ENCODE measurements at regions not wholly inside any gene's neighbourhood (a gene's known extent, or its start where the extent isn't known, plus 50 kb on each side); places are given as distances from the start of the nearest gene placed in this dataset.

GRCh38 chr2:35788543-35788942 is 567.0 kb upstream of the CRIM1 start:
- no peaks in the 10 kb centered on the region for H3K36me3 ChIP-seq (ENCODE audit: insufficient read depth, low read length)
- TF ChIP-seq CTCF (conservative IDR thresholded peaks at IDR 0.05; ENCODE audit: low read length) (no peak), EZH2phosphoT487 (IDR thresholded peaks at IDR 0.05; ENCODE audit: borderline replicate concordance) (no peak)
- H3K4me3 ChIP-seq (ENCODE audit: low read length, poor library complexity, severe bottlenecking) = no peak overlapping the region
- H2AFZ ChIP-seq (ENCODE audit: low read length) = no peak overlapping the region
- no peaks in the 10 kb centered on the region for H3K4me1 ChIP-seq (ENCODE audit: insufficient read depth, low read length, poor library complexity, severe bottlenecking)
- no peak overlapping the region for H3K9ac ChIP-seq (ENCODE audit: low read depth, low read length, poor library complexity, severe bottlenecking)
- H3K9me2 ChIP-seq (replicated peaks; ENCODE audit: low read depth, low read length) = no peaks in the 10 kb centered on the region
- no peaks in the 10 kb centered on the region for H3K79me2 ChIP-seq (ENCODE audit: insufficient read depth, low read length)
- no peaks in the 10 kb centered on the region for H3K27me3 ChIP-seq (ENCODE audit: insufficient read depth, low read length, poor library complexity, severe bottlenecking)
- no peaks in the 10 kb centered on the region for H4K20me1 ChIP-seq (ENCODE audit: insufficient read depth, low read length, poor library complexity, severe bottlenecking)
- no peak overlapping the region for H3K4me2 ChIP-seq (ENCODE audit: low read depth, low read length, poor library complexity, severe bottlenecking)
- no peaks in the 10 kb centered on the region for H3F3A ChIP-seq (ENCODE audit: low read depth)
- H3K9me3 ChIP-seq (ENCODE audit: insufficient read depth, low read depth, low read length) = peaks cover 3% of the 10 kb centered on the region; the same call in 1 of the 2 replicates

- Histone ChIP-seq H3K27me3 (ENCODE audit: insufficient read depth, low read length, poor library complexity, severe bottlenecking) (no peaks in the 10 kb centered on the region), H3K9ac (ENCODE audit: low read depth, low read length, poor library complexity, severe bottlenecking) (no peak overlapping the region), H4K20me1 (ENCODE audit: insufficient read depth, low read length, poor library complexity, severe bottlenecking) (no peaks in the 10 kb centered on the region), H3K4me1 (ENCODE audit: insufficient read depth, low read length, poor library complexity, severe bottlenecking) (no peaks in the 10 kb centered on the region), H3F3A (ENCODE audit: low read depth) (no peaks in the 10 kb centered on the region), H3K9me2 (replicated peaks; ENCODE audit: low read depth, low read length) (no peaks in the 10 kb centered on the region), H3K4me3 (ENCODE audit: low read length, poor library complexity, severe bottlenecking) (no peak overlapping the region), H3K9me3 (ENCODE audit: insufficient read depth, low read depth, low read length) (peaks cover 3% of the 10 kb centered on the region; the same call in 1 of the 2 replicates), H2AFZ (ENCODE audit: low read length) (no peak overlapping the region), H3K36me3 (ENCODE audit: insufficient read depth, low read length) (no peaks in the 10 kb centered on the region), H3K4me2 (ENCODE audit: low read depth, low read length, poor library complexity, severe bottlenecking) (no peak overlapping the region), H3K79me2 (ENCODE audit: insufficient read depth, low read length) (no peaks in the 10 kb centered on the region)
- no peak for TF ChIP-seq CTCF (conservative IDR thresholded peaks at IDR 0.05; ENCODE audit: low read length)
- TF ChIP-seq EZH2phosphoT487 (IDR thresholded peaks at IDR 0.05; ENCODE audit: borderline replicate concordance) = no peak
These were observed 568.1 kb upstream of the CRIM1 start for GRCh38 chr2:35787302-35788031.

- TF ChIP-seq CTCF (conservative IDR thresholded peaks at IDR 0.05; ENCODE audit: low read length) (no peak), EZH2phosphoT487 (IDR thresholded peaks at IDR 0.05; ENCODE audit: borderline replicate concordance) (no peak)
- Histone ChIP-seq H3K4me1 (ENCODE audit: insufficient read depth, low read length, poor library complexity, severe bottlenecking) (no peaks in the 10 kb centered on the region), H3K79me2 (ENCODE audit: insufficient read depth, low read length) (no peaks in the 10 kb centered on the region), H3K9me3 (ENCODE audit: insufficient read depth, low read depth, low read length) (peaks cover 3% of the 10 kb centered on the region; the same call in 1 of the 2 replicates), H3F3A (ENCODE audit: low read depth) (no peaks in the 10 kb centered on the region), H3K9ac (ENCODE audit: low read depth, low read length, poor library complexity, severe bottlenecking) (no peak overlapping the region), H3K9me2 (replicated peaks; ENCODE audit: low read depth, low read length) (no peaks in the 10 kb centered on the region), H3K4me3 (ENCODE audit: low read length, poor library complexity, severe bottlenecking) (no peak overlapping the region), H4K20me1 (ENCODE audit: insufficient read depth, low read length, poor library complexity, severe bottlenecking) (no peaks in the 10 kb centered on the region), H3K36me3 (ENCODE audit: insufficient read depth, low read length) (no peaks in the 10 kb centered on the region), H3K4me2 (ENCODE audit: low read depth, low read length, poor library complexity, severe bottlenecking) (no peak overlapping the region), H3K27me3 (ENCODE audit: insufficient read depth, low read length, poor library complexity, severe bottlenecking) (no peaks in the 10 kb centered on the region), H2AFZ (ENCODE audit: low read length) (no peak overlapping the region)
These were observed 570.0 kb upstream of the CRIM1 start for GRCh38 chr2:35785564-35785963.
